HUES6 (cell line): ENCODE measurements at regions not wholly inside any gene's neighbourhood (a gene's known extent, or its start where the extent isn't known, plus 50 kb on each side); places are given as distances from the start of the nearest gene placed in this dataset.

Experiments used
- H3K27ac ChIP-seq: 2 replicates; pipeline ENCODE4 v1.7.0; 2013; ENCODE audit warnings: low read depth, mild to moderate bottlenecking, low read length, inconsistent platforms
- H3K27me3 ChIP-seq: 2 replicates; pipeline ENCODE4 v1.6.1; 2013; ENCODE audit warnings: low read length; ENCODE audit not compliant: control insufficient read depth, insufficient read depth
- H3K36me3 ChIP-seq: 2 replicates; pipeline ENCODE4 v1.6.1; 2013; ENCODE audit warnings: low read length; ENCODE audit not compliant: control insufficient read depth, insufficient read depth
- H3K4me1 ChIP-seq: 2 replicates; pipeline ENCODE4 v1.6.1; 2013; ENCODE audit warnings: low read length; ENCODE audit not compliant: control insufficient read depth, insufficient read depth
- H3K4me3 ChIP-seq: 2 replicates; pipeline ENCODE4 v1.5.1; 2013; ENCODE audit warnings: low read depth, low read length
- H3K9ac ChIP-seq: one replicate; pipeline ENCODE4 v1.6.1; 2013; ENCODE audit warnings: mild to moderate bottlenecking, low read length
- H3K9me3 ChIP-seq: 2 replicates; pipeline ENCODE4 v1.6.1; 2013; ENCODE audit warnings: low read depth, low read length; ENCODE audit not compliant: control insufficient read depth, insufficient read depth

DNA sequence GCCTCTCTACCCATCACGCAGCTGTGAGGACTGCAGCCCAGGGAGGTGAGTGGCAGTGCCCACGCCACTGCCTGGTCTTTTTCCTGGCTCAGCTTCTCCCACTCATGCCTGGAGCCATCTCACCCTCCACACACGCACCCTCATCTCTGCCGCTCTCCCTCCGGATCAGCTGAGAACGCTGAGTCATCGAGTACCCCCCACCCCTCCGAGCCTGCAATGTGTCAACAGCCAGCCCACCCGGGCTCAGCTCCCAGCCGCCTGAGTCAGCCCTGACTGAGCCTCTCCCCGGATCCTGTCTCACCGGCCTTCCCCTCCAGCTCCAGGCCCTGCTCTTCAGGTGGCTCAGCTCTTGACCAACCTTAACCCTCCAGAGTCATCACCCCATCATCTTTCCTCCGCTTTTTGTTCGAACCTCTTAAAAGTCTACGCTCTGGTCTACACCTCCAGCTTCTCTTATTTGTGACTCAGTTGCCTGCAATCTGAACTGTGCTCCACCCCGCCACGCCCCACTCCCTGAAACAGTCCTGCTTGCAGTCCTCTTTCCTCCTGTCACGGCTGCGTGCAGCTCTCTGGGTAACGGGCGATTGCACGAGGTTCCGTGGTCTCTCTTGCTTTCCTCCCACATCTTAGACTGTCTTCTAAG, 94.4 kb upstream of the ASAP2 start:
- Histone ChIP-seq H3K4me3 (no peak overlapping the region), H3K36me3 (no peaks in the 10 kb centered on the region), H3K4me1 (peaks cover 10% of the 10 kb centered on the region; the same call in 1 of the 2 replicates), H3K9me3 (0 out of 2 replicates have a peak, but pooled peaks cover 2% of the 10 kb centered on the region), H3K9ac (no peak overlapping the region), H3K27me3 (no peaks in the 10 kb centered on the region), H3K27ac (no peak overlapping the region)

- no peaks in the 10 kb centered on the region for H3K36me3 ChIP-seq
- H3K27ac ChIP-seq: no peak overlapping the region
- peaks cover 16% of the 10 kb centered on the region; the same call in 1 of the 2 replicates for H3K4me1 ChIP-seq
- H3K9me3 ChIP-seq: 0 out of 2 replicates have a peak, but pooled peaks cover 2% of the 10 kb centered on the region
- H3K27me3 ChIP-seq: no peaks in the 10 kb centered on the region
- H3K4me3 ChIP-seq: no peak overlapping the region
- no peak overlapping the region for H3K9ac ChIP-seq
Measured at GRCh38 chr2:9110893-9111569, 95.6 kb upstream of the ASAP2 start.

DNA sequence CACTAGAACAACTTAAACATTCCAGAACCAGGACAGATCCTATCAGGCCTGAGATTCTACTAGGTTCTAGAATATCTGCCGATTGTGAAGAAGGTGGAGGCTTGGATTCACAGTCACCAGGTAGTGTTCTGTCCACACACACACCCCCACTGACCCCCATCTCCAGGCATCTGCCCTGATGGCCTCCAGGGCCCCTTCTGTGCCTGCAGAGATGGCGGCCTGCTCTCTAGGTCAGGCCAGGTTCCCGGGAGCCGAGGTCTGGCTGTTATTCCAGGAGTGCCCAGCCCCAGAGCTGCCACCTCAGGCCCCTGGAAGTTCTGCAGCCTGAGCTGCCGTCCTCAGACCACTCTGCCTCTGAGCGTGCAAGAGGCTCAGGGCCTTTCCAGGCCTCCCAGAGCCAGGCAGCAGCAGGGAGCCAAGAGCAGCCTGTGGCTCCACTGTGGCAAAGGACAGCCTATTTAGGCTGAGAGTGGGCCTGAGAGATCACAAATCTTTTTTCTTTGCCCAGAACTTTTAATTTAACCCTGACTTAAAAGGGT, 96.2 kb upstream of the ASAP2 start:
- Histone ChIP-seq H3K27ac (no peak overlapping the region), H3K27me3 (no peaks in the 10 kb centered on the region), H3K36me3 (no peaks in the 10 kb centered on the region), H3K9me3 (0 out of 2 replicates have a peak, but pooled peaks cover 2% of the 10 kb centered on the region), H3K4me3 (no peak overlapping the region), H3K4me1 (peaks cover 16% of the 10 kb centered on the region; the same call in 1 of the 2 replicates), H3K9ac (no peak overlapping the region)

GRCh38 chr2:9109871-9110270, 96.7 kb upstream of the ASAP2 start:
- Histone ChIP-seq H3K9me3 (0 out of 2 replicates have a peak, but pooled peaks cover 2% of the 10 kb centered on the region), H3K36me3 (no peaks in the 10 kb centered on the region), H3K27me3 (no peaks in the 10 kb centered on the region), H3K4me1 (peaks cover 16% of the 10 kb centered on the region; the same call in 1 of the 2 replicates), H3K4me3 (no peak overlapping the region), H3K9ac (no peak overlapping the region), H3K27ac (no peak overlapping the region)

DNA sequence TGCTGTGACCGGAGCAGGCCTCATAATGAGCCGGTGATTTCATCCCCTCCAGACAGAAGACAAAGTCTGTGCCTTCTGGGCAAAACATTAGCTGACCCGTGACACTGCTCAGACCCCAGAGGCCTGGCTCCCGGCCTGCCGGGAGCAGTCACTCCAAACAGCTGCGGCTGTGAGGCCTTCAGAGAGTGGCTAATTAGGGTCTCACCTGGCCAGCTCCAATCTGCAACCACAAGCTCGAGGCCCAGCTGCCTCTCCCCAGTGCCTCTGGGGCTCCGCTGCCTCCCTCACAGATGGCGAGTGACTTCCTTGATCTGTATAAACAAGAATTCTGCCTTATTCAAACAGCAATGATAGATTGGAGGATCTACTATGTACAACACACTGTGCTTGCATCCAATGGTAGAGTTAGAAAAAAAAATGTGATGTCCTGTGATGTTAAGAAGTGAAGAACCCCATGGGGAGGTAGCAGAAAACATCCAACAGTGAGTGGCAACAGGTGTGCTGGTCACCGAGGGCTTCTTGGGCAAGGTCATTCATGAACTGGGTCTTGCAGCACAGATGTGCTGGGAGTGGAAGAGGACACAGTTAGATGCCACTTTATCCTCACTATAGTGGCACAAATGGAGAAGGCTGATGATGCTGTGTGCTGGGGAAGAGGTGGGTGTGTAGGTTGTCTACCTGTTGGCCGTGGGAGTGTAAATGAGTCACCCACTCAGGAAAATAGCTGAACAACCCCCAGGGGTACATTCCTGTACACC, 98.2 kb upstream of the ASAP2 start:
- no peaks in the 10 kb centered on the region for H3K36me3 ChIP-seq
- H3K4me3 ChIP-seq: no peak overlapping the region
- no peaks in the 10 kb centered on the region for H3K9me3 ChIP-seq
- no peaks in the 10 kb centered on the region for H3K27me3 ChIP-seq
- no peak overlapping the region for H3K27ac ChIP-seq
- H3K4me1 ChIP-seq: peaks cover 25% of the 10 kb centered on the region
- H3K9ac ChIP-seq: no peak overlapping the region

- Histone ChIP-seq H3K9ac (no peak overlapping the region), H3K4me3 (no peak overlapping the region), H3K27ac (no peak overlapping the region), H3K9me3 (no peaks in the 10 kb centered on the region), H3K36me3 (no peaks in the 10 kb centered on the region), H3K27me3 (no peaks in the 10 kb centered on the region), H3K4me1 (peaks cover 32% of the 10 kb centered on the region)
Measured at GRCh38 chr2:9107168-9108025, 99.2 kb upstream of the ASAP2 start.

- H3K36me3 ChIP-seq: no peaks in the 10 kb centered on the region
- peaks cover 28% of the 10 kb centered on the region for H3K4me1 ChIP-seq
- H3K27ac ChIP-seq: no peak overlapping the region
- H3K9me3 ChIP-seq: no peaks in the 10 kb centered on the region
- no peak overlapping the region for H3K9ac ChIP-seq
- H3K27me3 ChIP-seq: no peaks in the 10 kb centered on the region
- H3K4me3 ChIP-seq: no peak overlapping the region
Measured at GRCh38 chr2:9106338-9107167, 100.1 kb upstream of the ASAP2 start.

DNA sequence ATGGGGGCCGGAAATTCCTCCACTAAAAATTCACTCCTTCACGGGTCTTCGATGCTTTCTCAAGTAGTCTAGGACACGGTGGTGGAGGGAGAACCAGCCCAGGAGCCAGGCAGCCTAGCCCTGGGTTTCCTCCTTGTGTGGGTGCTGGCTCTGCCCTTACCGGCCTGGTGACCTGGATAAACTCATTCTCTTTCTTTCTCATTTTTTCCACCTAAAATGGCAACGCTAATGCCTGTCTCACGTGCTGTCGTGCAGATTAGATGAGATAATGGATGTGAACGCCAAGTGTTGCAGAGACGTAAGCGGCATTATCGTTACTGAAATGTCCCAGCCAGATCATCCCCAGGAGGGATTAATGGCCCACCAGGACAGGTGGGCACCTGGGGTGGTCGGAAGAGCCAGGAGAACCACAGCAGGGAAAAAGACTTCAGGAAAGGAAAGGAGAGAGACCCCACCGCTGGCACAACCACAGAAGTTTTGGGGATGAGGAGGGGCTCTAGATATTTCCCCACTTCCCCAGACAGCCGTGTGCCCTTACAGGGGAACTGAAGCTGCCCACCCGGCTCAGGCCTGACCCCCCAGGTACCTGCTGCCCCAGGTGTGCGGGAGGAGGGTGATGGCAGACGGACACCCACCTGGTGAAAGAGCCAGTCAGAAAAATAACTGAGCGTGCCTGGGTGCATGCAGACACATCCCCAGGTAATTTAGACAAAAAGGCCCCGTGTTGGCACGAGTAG, 100.8 kb upstream of the ASAP2 start:
- peaks cover 28% of the 10 kb centered on the region for H3K4me1 ChIP-seq
- H3K4me3 ChIP-seq: no peak overlapping the region
- H3K9me3 ChIP-seq: no peaks in the 10 kb centered on the region
- H3K27me3 ChIP-seq: no peaks in the 10 kb centered on the region
- no peaks in the 10 kb centered on the region for H3K36me3 ChIP-seq
- H3K27ac ChIP-seq: no peak overlapping the region
- no peak overlapping the region for H3K9ac ChIP-seq

- H3K4me1 ChIP-seq: peaks cover 28% of the 10 kb centered on the region
- no peak overlapping the region for H3K27ac ChIP-seq
Measured at GRCh38 chr2:9103663-9104277, 100.3 kb upstream of the MBOAT2 start.

More at GRCh38 chr2:9103663-9104277, 100.3 kb upstream of the MBOAT2 start:
- H3K4me3 ChIP-seq: no peak overlapping the region
- H3K36me3 ChIP-seq: no peaks in the 10 kb centered on the region
- H3K9me3 ChIP-seq: no peaks in the 10 kb centered on the region
- H3K9ac ChIP-seq: no peak overlapping the region
- H3K27me3 ChIP-seq: no peaks in the 10 kb centered on the region
